GM12878 (cell line): ENCODE measurements at regions not wholly inside any gene's neighbourhood (a gene's known extent, or its start where the extent isn't known, plus 50 kb on each side); places are given as distances from the start of the nearest gene placed in this dataset.

Experiments
- ATAC-seq: fragments of 200-7000 bp; cut with Tn5 transposase; 3 replicates; pipeline ENCODE4 v1.9.1; 2020; ENCODE audit warnings: mild to moderate bottlenecking, moderate library complexity
- BruUV-seq: library from RNA; stranded (reverse); fragments of 400-500 nt; replicated peaks from 2 replicates; lab custom pipeline; 2021; lab: Mats Ljungman, UMichigan
- CTCF ChIA-PET: fragments of 300-600 bp; sonication (Branson Sonifier 250); formaldehyde crosslinking; extraction: SDS; loops from one replicate; lab custom pipeline; 2021; ENCODE audit warnings: inconsistent platforms; lab: Yijun Ruan, JAX
- POLR2A ChIA-PET: fragments of 350-600 bp; formaldehyde crosslinking; extraction: SDS; loops from one replicate; lab custom pipeline; 2021; ENCODE audit warnings: inconsistent platforms; lab: Charles Lee
- RAD21 ChIA-PET: fragments of 300-600 bp; sonication (Branson Sonifier 250); formaldehyde crosslinking; loops from one replicate; lab custom pipeline; 2023; ENCODE audit warnings: antibody characterized with exemption; ENCODE audit not compliant: unreplicated experiment; lab: Charles Lee
- SMC1A ChIA-PET: fragments of 300-600 bp; sonication (Branson Sonifier 250); formaldehyde crosslinking; loops from one replicate; lab custom pipeline; 2023; ENCODE audit not compliant: unreplicated experiment, uncharacterized antibody; lab: Charles Lee
- DNase-seq: peaks from one replicate; pipeline ENCODE4 v3.0.0-alpha.2; 2011; ENCODE audit warnings: low read depth, low spot score
- FAIRE-seq: peaks from 3 replicates; lab custom pipeline; 2011; peaks lifted over from hg19 to GRCh38; lab: Jason Lieb, UNC
- H2AFZ ChIP-seq: 2 replicates; pipeline ENCODE4 v1.6.0; 2011; ENCODE audit warnings: low read depth, low read length, control low read depth; ENCODE audit not compliant: control insufficient read depth
- H3K27ac ChIP-seq: 2 replicates; pipeline ENCODE4 v1.5.1; 2011; ENCODE audit warnings: control low read depth; ENCODE audit not compliant: control insufficient read depth, insufficient read depth
- H3K27me3 ChIP-seq, 2 experiments: replicated peaks in 1 of 2; 2 replicates each; pipeline versions ENCODE4 v1.6.0 to v1.6.1; 2011; ENCODE audit warnings: low read length in 1 of 2; ENCODE audit not compliant: control insufficient read depth in 2 of 2, insufficient read depth in 2 of 2
- H3K36me3 ChIP-seq, 2 experiments: 2 replicates each; pipeline ENCODE4 v1.5.1; 2011; ENCODE audit warnings: low read length in 1 of 2; ENCODE audit not compliant: control insufficient read depth in 2 of 2, insufficient read depth in 2 of 2
- H3K4me1 ChIP-seq: 2 replicates; pipeline ENCODE4 v1.6.1; 2011; ENCODE audit warnings: mild to moderate bottlenecking, low read length, moderate library complexity, mixed read lengths; ENCODE audit not compliant: control insufficient read depth, insufficient read depth
- H3K4me2 ChIP-seq: 2 replicates; pipeline ENCODE4 v1.6.0; 2011; ENCODE audit warnings: control low read depth; ENCODE audit not compliant: control insufficient read depth, insufficient read depth
- H3K4me3 ChIP-seq: fragments of 200-600 bp; sonication (generic); 2 replicates; pipeline ENCODE4 v1.5.1; 2016
- H3K79me2 ChIP-seq: 2 replicates; pipeline ENCODE4 v1.6.0; 2011; ENCODE audit warnings: low read length; ENCODE audit not compliant: control insufficient read depth, insufficient read depth
- H3K9ac ChIP-seq: 2 replicates; pipeline ENCODE4 v1.8.0; 2011; ENCODE audit warnings: low read length, control low read depth, mixed read lengths; ENCODE audit not compliant: control insufficient read depth, insufficient read depth
- H3K9me3 ChIP-seq: replicated peaks from 3 replicates; pipeline ENCODE4 v1.5.1; 2011; ENCODE audit warnings: mild to moderate bottlenecking, low read length; ENCODE audit not compliant: control insufficient read depth, insufficient read depth
- H4K20me1 ChIP-seq: 2 replicates; pipeline ENCODE4 v1.6.0; 2011; ENCODE audit not compliant: control insufficient read depth, insufficient read depth
- BHLHE40 ChIP-seq, 2 experiments: fragments of 450-650 bp in 1 of 2; IDR thresholded peaks; 2 replicates each; pipeline ENCODE4 v1.6.1; 2011 to 2017; ENCODE audit warnings: low read depth in 2 of 2, borderline replicate concordance in 1 of 2, improper control_type of control experiment in 1 of 2, low read length in 1 of 2, mild to moderate bottlenecking in 1 of 2
- CEBPB ChIP-seq, 2 experiments: fragments of 150-350 bp in 1 of 2; IDR thresholded peaks; 2 replicates each; pipeline ENCODE4 v1.6.1; 2012 to 2014; ENCODE audit warnings: low read depth in 2 of 2, low read length in 2 of 2, borderline replicate concordance in 1 of 2, inconsistent platforms in 1 of 2
- CTCF ChIP-seq, 3 experiments: IDR thresholded peaks in 2 of 3; conservative IDR thresholded peaks in 1 of 3; 2 replicates each; pipeline ENCODE4 v1.5.1; 2011; ENCODE audit warnings: low read depth in 3 of 3, low read length in 3 of 3, mild to moderate bottlenecking in 3 of 3, control low read depth in 2 of 3, moderate library complexity in 2 of 3, inconsistent platforms in 1 of 3, mixed read lengths in 1 of 3; ENCODE audit not compliant: control insufficient read depth in 2 of 3, insufficient read depth in 1 of 3; ENCODE audit errors: extremely low read depth in 1 of 3
- E4F1 ChIP-seq: fragments of 450-650 bp; IDR thresholded peaks from 2 replicates; pipeline ENCODE4 v1.6.1; 2018; ENCODE audit warnings: borderline replicate concordance, mild to moderate bottlenecking; ENCODE audit not compliant: partially characterized antibody
- ESRRA ChIP-seq: IDR thresholded peaks from 2 replicates; pipeline ENCODE4 v1.6.1; 2012; ENCODE audit warnings: mild to moderate bottlenecking, low read length, improper control_type of control experiment
- GATAD2B ChIP-seq: fragments of 450-650 bp; conservative IDR thresholded peaks from 2 replicates; pipeline ENCODE4 v1.6.1; 2017; ENCODE audit warnings: low read depth, mild to moderate bottlenecking, moderate library complexity
- MTA2 ChIP-seq: fragments of 450-650 bp; IDR thresholded peaks from 2 replicates; pipeline ENCODE4 v1.6.1; 2016; ENCODE audit warnings: low read depth, mild to moderate bottlenecking, moderate library complexity
- PBX3 ChIP-seq: IDR thresholded peaks from 2 replicates; pipeline ENCODE4 v1.6.1; 2011; ENCODE audit warnings: mild to moderate bottlenecking, low read depth, low read length, moderate library complexity; ENCODE audit not compliant: insufficient replicate concordance
- RB1 ChIP-seq: fragments of 450-650 bp; formaldehyde crosslinking; IDR thresholded peaks from 2 replicates; pipeline ENCODE4 v1.6.1; 2017; ENCODE audit warnings: mild to moderate bottlenecking, borderline replicate concordance
- RBBP5 ChIP-seq: fragments of 200-600 bp; sonication (generic); conservative IDR thresholded peaks from 2 replicates; pipeline ENCODE4 v1.6.1; 2016
- RELB ChIP-seq: fragments of 450-650 bp; IDR thresholded peaks from 2 replicates; pipeline ENCODE4 v1.6.1; 2017; ENCODE audit warnings: low read depth, mild to moderate bottlenecking, moderate library complexity
- TARDBP ChIP-seq: IDR thresholded peaks from 2 replicates; pipeline ENCODE4 v1.6.1; 2016; ENCODE audit warnings: borderline replicate concordance
- ZNF207 ChIP-seq: fragments of 450-650 bp; IDR thresholded peaks from 2 replicates; pipeline ENCODE4 v1.6.1; 2014; ENCODE audit warnings: antibody characterized with exemption, mild to moderate bottlenecking, borderline replicate concordance
- ZNF217 ChIP-seq: fragments of 450-650 bp; IDR thresholded peaks from 2 replicates; pipeline ENCODE4 v1.6.1; 2017; ENCODE audit warnings: antibody characterized with exemption, mild to moderate bottlenecking
- ZNF24 ChIP-seq: fragments of 450-650 bp; IDR thresholded peaks from 2 replicates; pipeline ENCODE4 v1.6.1; 2017; ENCODE audit warnings: antibody characterized with exemption, mild to moderate bottlenecking
- WGBS: methylation state at CpG from one replicate; pipeline ENCODE4 v1.1.6; 2016; ENCODE audit warnings: low lambda C conversion rate; ENCODE audit not compliant: insufficient replicate concordance, insufficient coverage; ENCODE audit errors: missing lambda C conversion rate; 5-methylcytosine and 5-hydroxymethylcytosine counted together
- in situ Hi-C: fragments of 300-500 bp; cut with MboI; formaldehyde crosslinking; loops from 9 replicates; pipeline ENCODE4 v1.14.3; 2018; ENCODE audit warnings: mixed read lengths
- intact Hi-C: fragments of 100-400 bp; cut with micrococcal nuclease; formaldehyde crosslinking; loops from one replicate; pipeline ENCODE4 v1.14.2; 2022; ENCODE audit not compliant: unreplicated experiment

GRCh38 chr18:44156776-44157335, 523.8 kb upstream of the SETBP1 start (continued):
- TF ChIP-seq PBX3, result no peak
- no peak for TF ChIP-seq ESRRA
- TF ChIP-seq, all 136 proteins: peak for 0

GRCh38 chr18:44170208-44170880, 510.3 kb upstream of the SETBP1 start:
- ATAC-seq (no peak), FAIRE-seq (no peak), DNase-seq (no peak)
- no peaks in the 10 kb centered on the region for H3K9me3 ChIP-seq
- ChIA-PET CTCF (no interaction called here), RAD21 (no interaction called here), POLR2A (no interaction called here), SMC1A (interaction anchor here (1.3 kb wide), 1 partner anchor 10 kb away, joined by 4 read pairs; no protein-coding TSS in a partner anchor)
- H3K4me2 ChIP-seq, result no peak overlapping the region
- H2AFZ ChIP-seq, result no peak overlapping the region
- no peaks in the 10 kb centered on the region for H4K20me1 ChIP-seq
- in situ Hi-C loops (no loop called here), intact Hi-C loops (no loop called here)
- TF ChIP-seq BHLHE40 (IDR thresholded peaks at IDR 0.05; ENCODE audit: borderline replicate concordance in 1 of 2, low read depth in 2 of 2, low read length in 1 of 2) (no peak), MTA2 (no peak), RB1 (no peak), GATAD2B (no peak), ZNF207 (no peak), ZNF24 (no peak), RELB (no peak), CTCF (IDR thresholded peaks at IDR 0.05 in 2 of 3, conservative IDR thresholded peaks at IDR 0.05 in 1 of 3; ENCODE audit: control insufficient read depth in 2 of 3, extremely low read depth in 1 of 3, insufficient read depth in 1 of 3, low read depth in 3 of 3, low read length in 3 of 3) (no peak), TARDBP (no peak), E4F1 (no peak), CEBPB (IDR thresholded peaks at IDR 0.05; ENCODE audit: borderline replicate concordance in 1 of 2, low read depth in 2 of 2, low read length in 2 of 2) (no peak), ZNF217 (no peak), RBBP5 (no peak)
- 0% methylated on average over 1 of the region's 1 CpG for WGBS
- H3K27ac ChIP-seq, result no peak overlapping the region
- no peaks in the 10 kb centered on the region for H3K36me3 ChIP-seq
- no peaks in the 10 kb centered on the region for H3K79me2 ChIP-seq
- no peaks in the 10 kb centered on the region for H3K4me1 ChIP-seq
- no TSS peak for BruUV-seq
- no peaks in the 10 kb centered on the region for H3K27me3 ChIP-seq
- no peak overlapping the region for H3K4me3 ChIP-seq
- H3K9ac ChIP-seq, result no peak overlapping the region
